ENCODE measurements at regions not wholly inside any gene's neighbourhood (a gene's known extent, or its start where the extent isn't known, plus 50 kb on each side); places are given as distances from the start of the nearest gene placed in this dataset.

DNA sequence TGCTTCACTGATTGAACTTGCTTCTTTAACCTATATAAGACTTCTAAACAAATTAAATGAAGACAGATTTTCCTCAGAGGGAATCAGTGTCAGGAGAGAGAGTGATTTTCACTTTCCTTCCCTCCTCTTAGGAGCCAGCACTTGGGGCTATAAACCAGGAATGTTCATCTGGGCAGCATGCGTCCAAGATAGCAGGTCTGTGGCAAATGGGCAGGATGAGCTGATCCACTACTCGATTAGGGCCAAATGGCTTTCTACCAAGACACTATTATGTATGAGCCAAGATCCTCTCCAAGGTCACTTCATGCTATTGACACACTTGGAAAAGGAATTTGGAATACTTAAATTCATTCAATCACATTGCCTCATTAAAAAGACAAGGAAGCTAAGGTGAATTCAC, 203.9 kb upstream of the GRID2 start:
- Histone ChIP-seq H3K4me1 (peaks cover 0 to 14% (median 5%) of the 10 kb centered on the region in 4 donors), H3K36me3 (no peaks in the 10 kb centered on the region), H3K27ac (no peak overlapping the region), H3K27me3 (no peaks in the 10 kb centered on the region), H3K4me3 (no peak overlapping the region), H3K9me3 (peaks cover 0 to 3% (median 0%) of the 10 kb centered on the region in 4 donors)
- 30 to 34% methylated on average over 2 of the region's 2 CpGs for WGBS, 2 donors
- DNase-seq (no peak), ATAC-seq (ENCODE audit: low FRiP score in 2 of 2) (no peak)
- TF ChIP-seq, protein P1, sequence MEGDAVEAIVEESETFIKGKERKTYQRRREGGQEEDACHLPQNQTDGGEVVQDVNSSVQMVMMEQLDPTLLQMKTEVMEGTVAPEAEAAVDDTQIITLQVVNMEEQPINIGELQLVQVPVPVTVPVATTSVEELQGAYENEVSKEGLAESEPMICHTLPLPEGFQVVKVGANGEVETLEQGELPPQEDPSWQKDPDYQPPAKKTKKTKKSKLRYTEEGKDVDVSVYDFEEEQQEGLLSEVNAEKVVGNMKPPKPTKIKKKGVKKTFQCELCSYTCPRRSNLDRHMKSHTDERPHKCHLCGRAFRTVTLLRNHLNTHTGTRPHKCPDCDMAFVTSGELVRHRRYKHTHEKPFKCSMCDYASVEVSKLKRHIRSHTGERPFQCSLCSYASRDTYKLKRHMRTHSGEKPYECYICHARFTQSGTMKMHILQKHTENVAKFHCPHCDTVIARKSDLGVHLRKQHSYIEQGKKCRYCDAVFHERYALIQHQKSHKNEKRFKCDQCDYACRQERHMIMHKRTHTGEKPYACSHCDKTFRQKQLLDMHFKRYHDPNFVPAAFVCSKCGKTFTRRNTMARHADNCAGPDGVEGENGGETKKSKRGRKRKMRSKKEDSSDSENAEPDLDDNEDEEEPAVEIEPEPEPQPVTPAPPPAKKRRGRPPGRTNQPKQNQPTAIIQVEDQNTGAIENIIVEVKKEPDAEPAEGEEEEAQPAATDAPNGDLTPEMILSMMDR (IDR thresholded peaks at IDR 0.05): no peak
- TF ChIP-seq EP300 (IDR thresholded peaks at IDR 0.05) (no peak), POLR2A (IDR thresholded peaks at IDR 0.05) (no peak), POLR2AphosphoS5 (IDR thresholded peaks at IDR 0.05) (no peak)

GRCh38 chr4:92100975-92101374, 202.8 kb upstream of the GRID2 start:
- no peak overlapping the region for H3K4me3 ChIP-seq
- TF ChIP-seq, protein P1 (IDR thresholded peaks at IDR 0.05): no peak
- TF ChIP-seq POLR2A (IDR thresholded peaks at IDR 0.05): no peak
- no peak for TF ChIP-seq EP300 (IDR thresholded peaks at IDR 0.05)
- no peak for TF ChIP-seq POLR2AphosphoS5 (IDR thresholded peaks at IDR 0.05)
- H3K27ac ChIP-seq: peak overlapping the region in 1 of 4 donors; percentile 27
- no peaks in the 10 kb centered on the region for H3K36me3 ChIP-seq
- no peaks in the 10 kb centered on the region for H3K27me3 ChIP-seq
- DNase-seq (no peak), ATAC-seq (ENCODE audit: low FRiP score in 2 of 2) (no peak)
- H3K9me3 ChIP-seq: peaks cover 0 to 3% (median 0%) of the 10 kb centered on the region in 4 donors
- peaks cover 0 to 14% (median 5%) of the 10 kb centered on the region in 4 donors for H3K4me1 ChIP-seq

GRCh38 chr4:92101737-92102172, 202.0 kb upstream of the GRID2 start:
- TF ChIP-seq POLR2A (IDR thresholded peaks at IDR 0.05) (no peak), POLR2AphosphoS5 (IDR thresholded peaks at IDR 0.05) (peak in 1 of 2 donors; percentile 20), EP300 (IDR thresholded peaks at IDR 0.05) (peak in 1 of 4 donors; percentile 23)
- TF ChIP-seq, protein P1 (IDR thresholded peaks at IDR 0.05): no peak
- no peaks in the 10 kb centered on the region for H3K27me3 ChIP-seq
- no peaks in the 10 kb centered on the region for H3K36me3 ChIP-seq
- no peak overlapping the region for H3K4me3 ChIP-seq
- H3K4me1 ChIP-seq: peaks cover 0 to 14% (median 5%) of the 10 kb centered on the region in 4 donors
- ATAC-seq (ENCODE audit: low FRiP score in 2 of 2) (peak in 1 of 2 donors; percentile 70), DNase-seq (no peak)
- peaks cover 0 to 3% (median 0%) of the 10 kb centered on the region in 4 donors for H3K9me3 ChIP-seq
- H3K27ac ChIP-seq: peak overlapping the region in 2 of 4 donors; percentile 12 to 27

DNA sequence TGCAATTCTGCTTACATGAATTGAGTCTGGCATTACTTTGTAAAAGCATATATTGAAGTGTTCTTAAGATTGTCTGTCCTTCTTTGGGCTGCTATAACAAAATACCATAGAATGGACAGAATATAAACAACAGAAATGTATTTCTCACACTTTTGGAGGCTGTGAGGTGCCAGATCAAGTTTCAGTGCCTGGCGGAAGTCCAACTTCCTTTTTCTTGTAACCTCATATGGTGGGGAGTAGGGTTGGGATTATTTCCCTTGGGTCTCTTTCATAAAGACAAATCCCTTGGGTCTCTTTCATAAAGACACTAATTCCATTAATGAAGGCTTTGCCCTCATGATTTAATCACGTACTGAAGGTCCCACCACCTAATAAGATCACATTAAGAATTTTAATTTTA, 199.3 kb upstream of the GRID2 start:
- no peaks in the 10 kb centered on the region for H3K27me3 ChIP-seq
- peaks cover 0 to 3% (median 0%) of the 10 kb centered on the region in 4 donors for H3K9me3 ChIP-seq
- no peaks in the 10 kb centered on the region for H3K36me3 ChIP-seq
- peaks cover 0 to 14% (median 5%) of the 10 kb centered on the region in 4 donors for H3K4me1 ChIP-seq
- H3K4me3 ChIP-seq: no peak overlapping the region
- DNase-seq (no peak), ATAC-seq (ENCODE audit: low FRiP score in 2 of 2) (no peak)
- H3K27ac ChIP-seq: no peak overlapping the region
- 68 to 74% methylated on average over 2 of the region's 2 CpGs for WGBS, 2 donors
- TF ChIP-seq, protein P1 (IDR thresholded peaks at IDR 0.05): no peak
- TF ChIP-seq POLR2A (IDR thresholded peaks at IDR 0.05) (no peak), EP300 (IDR thresholded peaks at IDR 0.05) (no peak), POLR2AphosphoS5 (IDR thresholded peaks at IDR 0.05) (no peak)

DNA sequence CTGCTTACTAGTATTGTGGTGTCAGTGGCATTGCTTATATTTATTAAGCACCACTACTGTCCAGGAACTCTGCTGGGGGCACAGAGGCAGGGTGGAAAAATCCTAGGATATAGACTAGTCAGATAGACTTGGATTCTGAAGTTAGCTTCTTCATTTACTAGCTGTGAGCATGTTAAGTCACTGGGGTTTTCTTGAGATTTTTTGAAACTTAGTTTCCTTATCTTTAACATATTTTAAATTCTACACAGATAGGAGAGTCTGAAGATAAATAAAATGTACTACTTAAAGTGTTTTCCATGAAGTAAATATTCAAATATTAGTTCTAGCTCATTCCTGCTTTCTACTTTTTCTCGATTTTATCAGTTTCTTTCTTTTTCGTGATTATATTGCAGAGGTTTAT, 196.9 kb upstream of the GRID2 start:
- DNase-seq (no peak), ATAC-seq (ENCODE audit: low FRiP score in 2 of 2) (no peak)
- H3K4me1 ChIP-seq: peaks cover 0 to 6% (median under 1%) of the 10 kb centered on the region in 4 donors
- TF ChIP-seq EP300 (IDR thresholded peaks at IDR 0.05) (no peak), POLR2A (IDR thresholded peaks at IDR 0.05) (no peak)
- TF ChIP-seq, protein P1 (IDR thresholded peaks at IDR 0.05): no peak
- no peaks in the 10 kb centered on the region for H3K9me3 ChIP-seq
- no peaks in the 10 kb centered on the region for H3K36me3 ChIP-seq
- H3K27me3 ChIP-seq: no peaks in the 10 kb centered on the region
- WGBS, 2 donors: 70 to 74% methylated on average over 2 of the region's 2 CpGs
- H3K4me3 ChIP-seq: no peak overlapping the region
- H3K27ac ChIP-seq: no peak overlapping the region
